Naive thymus-derived CD8-positive, alpha-beta T cell (primary cell): ENCODE measurements at regions not wholly inside any gene's neighbourhood (a gene's known extent, or its start where the extent isn't known, plus 50 kb on each side); places are given as distances from the start of the nearest gene placed in this dataset.
"Not testable (repeated sequence)": the region's sequence is repeated elsewhere in the genome, so short reads cannot be mapped to it uniquely, and the experiment has no call there.

Experiments used
- ATAC-seq, 2 donors: fragments of 150-1000 bp; cut with Tn5 transposase in 1 of 2; sonication (Bioruptor Pico), chemical (Tn5 transposase) in 1 of 2; 1 replicate in 1 of 2; 2 replicates in 1 of 2; pipeline ENCODE4 v1.10.0; 2021; ENCODE audit warnings: mild to moderate bottlenecking in 2 of 2, moderate library complexity in 2 of 2
- POLR2A ChIA-PET: fragments of 350-600 bp; sonication (Branson Sonifier 250); formaldehyde crosslinking; loops from one replicate; lab custom pipeline; 2021; ENCODE audit warnings: antibody characterized with exemption; lab: Charles Lee
- DNase-seq, 10 donors: peaks; one replicate each; pipeline versions ENCODE4 v3.0.0 to v3.0.0-alpha.2; 2020 to 2022
- H3K27ac Mint-ChIP-seq, 10 donors: one replicate each; pipeline ENCODE4 v1.8.0; 2020 to 2022; ENCODE audit warnings: mild to moderate bottlenecking in 10 of 10, mixed read lengths in 10 of 10, moderate library complexity in 4 of 10, inconsistent platforms in 1 of 10
- H3K27me3 Mint-ChIP-seq, 5 donors: one replicate each; pipeline ENCODE4 v1.8.0; 2021 to 2022; ENCODE audit warnings: mixed read lengths in 5 of 5
- H3K36me3 Mint-ChIP-seq, 3 donors: one replicate each; pipeline ENCODE4 v1.8.0; 2020 to 2022; ENCODE audit warnings: mixed read lengths in 3 of 3, mild to moderate bottlenecking in 2 of 3, inconsistent platforms in 1 of 3
- H3K4me1 Mint-ChIP-seq, 4 donors: one replicate each; pipeline ENCODE4 v1.8.0; 2021 to 2022; ENCODE audit warnings: mixed read lengths in 4 of 4
- H3K4me3 Mint-ChIP-seq, 10 donors: one replicate each; pipeline ENCODE4 v1.8.0; 2020 to 2022; ENCODE audit warnings: mild to moderate bottlenecking in 10 of 10, mixed read lengths in 10 of 10, moderate library complexity in 6 of 10, inconsistent platforms in 1 of 10
- H3K9me3 Mint-ChIP-seq, 9 donors: one replicate each; pipeline ENCODE4 v1.8.0; 2020 to 2022; ENCODE audit warnings: mixed read lengths in 9 of 9, mild to moderate bottlenecking in 3 of 9, inconsistent platforms in 1 of 9, moderate library complexity in 1 of 9

DNA sequence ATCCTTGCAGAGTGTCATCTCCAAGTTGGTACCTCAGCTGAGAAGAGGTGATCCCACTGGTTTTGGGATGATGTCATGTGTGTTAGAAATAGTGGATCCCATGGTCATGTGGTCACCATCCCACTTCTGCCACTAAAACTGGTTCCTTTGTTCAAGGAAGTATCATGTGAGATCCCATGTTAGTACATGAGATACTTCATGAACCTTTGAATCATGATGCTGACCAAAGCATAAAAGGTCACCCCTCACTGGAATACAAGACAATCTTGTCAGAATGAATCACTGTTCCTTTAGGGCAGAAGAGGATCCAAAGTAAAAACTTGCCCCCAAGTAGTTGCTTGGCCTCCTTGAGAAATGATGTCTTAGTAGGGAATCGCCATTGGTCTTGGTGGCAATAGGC is 150.9 kb upstream of the MOCS2 start:
- Mint-ChIP-seq H3K27ac (no peak overlapping the region), H3K9me3 (no peaks in the 10 kb centered on the region), H3K27me3 (peaks cover under 1 to 29% (median 2%) of the 10 kb centered on the region in 5 donors), H3K4me3 (no peak overlapping the region), H3K4me1 (no peaks in the 10 kb centered on the region), H3K36me3 (no peaks in the 10 kb centered on the region)
- ATAC-seq (no peak), DNase-seq (no peak)
- POLR2A ChIA-PET: no interaction called here

DNA sequence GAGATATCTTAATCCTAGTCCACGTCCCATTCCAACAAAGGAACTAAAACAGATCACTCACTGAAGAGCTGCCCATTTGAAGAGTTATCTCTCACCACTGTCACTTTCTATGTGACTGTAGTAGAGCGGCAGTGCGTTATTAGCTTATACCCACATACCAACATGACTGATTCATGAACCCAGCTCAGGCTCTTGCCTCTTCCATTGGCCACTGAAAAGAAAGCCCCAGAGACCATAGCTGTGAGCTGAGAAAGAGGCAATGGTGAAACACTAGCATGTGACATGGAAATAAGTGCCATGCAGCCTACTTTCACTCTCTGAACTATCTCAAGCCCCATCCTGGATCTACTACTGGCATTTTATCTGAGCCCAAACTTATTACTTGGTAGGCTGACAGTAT is 151.7 kb upstream of the MOCS2 start:
- Mint-ChIP-seq H3K36me3 (no peaks in the 10 kb centered on the region), H3K9me3 (no peaks in the 10 kb centered on the region), H3K4me1 (no peaks in the 10 kb centered on the region), H3K4me3 (no peak overlapping the region), H3K27me3 (peaks cover 2 to 30% (median 4%) of the 10 kb centered on the region in 5 donors), H3K27ac (no peak overlapping the region)
- DNase-seq (no peak), ATAC-seq (no peak)
- POLR2A ChIA-PET: no interaction called here

DNA sequence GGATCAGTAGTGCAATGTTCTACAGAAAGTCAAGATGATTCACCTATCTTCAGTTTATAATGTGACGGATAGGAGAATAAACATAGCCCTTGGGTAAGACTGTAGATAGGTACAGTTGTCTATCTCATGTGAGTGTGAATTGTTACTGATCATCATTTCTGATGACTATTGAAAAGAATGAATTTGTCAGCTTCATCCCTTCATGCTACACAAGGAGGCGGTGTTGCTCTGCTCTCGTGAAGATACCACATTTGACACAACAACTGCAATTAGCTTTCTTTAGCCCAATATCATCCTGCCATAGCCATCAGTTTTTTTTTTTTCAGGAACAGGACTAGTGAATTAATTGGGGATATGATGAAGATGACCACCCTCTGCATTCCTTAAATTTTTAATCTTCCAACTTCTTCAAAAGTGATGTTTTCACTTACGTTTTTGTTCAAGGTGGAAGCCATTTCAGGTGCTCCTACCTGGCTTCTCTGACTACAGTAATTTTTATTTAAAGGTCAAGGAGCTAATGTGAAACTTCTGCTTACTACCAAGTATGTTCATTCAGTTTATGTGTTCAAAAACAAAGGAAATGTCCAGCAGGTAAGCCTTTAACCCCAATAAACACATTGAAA is 152.9 kb upstream of the MOCS2 start:
- Mint-ChIP-seq H3K4me3 (no peak overlapping the region), H3K27ac (no peak overlapping the region), H3K27me3 (peaks cover 2 to 27% (median 6%) of the 10 kb centered on the region in 5 donors), H3K4me1 (no peaks in the 10 kb centered on the region), H3K9me3 (no peaks in the 10 kb centered on the region), H3K36me3 (no peaks in the 10 kb centered on the region)
- no peak for ATAC-seq
- no peak for DNase-seq
- POLR2A ChIA-PET: no interaction called here

DNA sequence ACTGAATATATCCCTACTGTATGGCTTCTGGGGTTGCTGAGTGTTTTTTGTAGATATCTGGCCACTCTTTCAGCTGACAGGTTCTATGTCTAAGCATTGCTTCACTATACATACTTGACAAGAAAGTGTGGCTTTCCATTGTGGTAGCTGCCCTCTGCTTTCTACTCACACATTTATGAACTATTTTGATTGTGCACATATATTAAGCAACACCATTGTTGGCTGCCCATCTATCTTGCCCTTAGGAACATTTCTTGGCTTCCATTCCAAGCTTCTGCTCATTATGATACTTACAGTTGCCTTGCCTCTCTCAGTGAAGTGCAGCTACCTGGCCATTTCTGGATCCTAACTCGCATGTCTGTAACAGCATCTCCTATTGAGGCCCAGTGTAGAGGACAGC is 153.6 kb upstream of the MOCS2 start:
- DNase-seq: no peak

DNA sequence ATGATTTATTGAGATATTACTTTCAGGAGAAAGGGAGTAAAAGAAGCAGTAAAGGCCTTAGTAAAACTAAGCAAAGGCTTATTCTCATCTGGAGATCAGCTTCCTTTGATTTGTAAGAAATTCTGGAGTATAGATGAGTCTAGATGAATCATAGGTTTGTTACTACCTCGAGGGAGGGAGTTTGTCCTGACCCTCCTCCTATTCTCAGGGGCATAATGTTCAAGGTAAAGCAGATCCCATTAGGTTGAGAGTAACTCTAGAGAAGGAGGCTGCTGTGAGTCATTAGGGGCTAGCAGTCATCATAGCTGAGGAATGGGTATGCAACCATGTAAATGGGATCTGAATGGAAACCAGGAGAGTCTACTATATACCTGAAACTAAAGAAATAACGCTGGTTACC is 155.5 kb upstream of the MOCS2 start:
- Mint-ChIP-seq H3K4me1 (no peaks in the 10 kb centered on the region), H3K27ac (no peak overlapping the region), H3K4me3 (no peak overlapping the region), H3K36me3 (no peaks in the 10 kb centered on the region), H3K27me3 (peaks cover 2 to 28% (median 11%) of the 10 kb centered on the region in 5 donors), H3K9me3 (peaks cover 0 to 5% (median 0%) of the 10 kb centered on the region in 9 donors)
- ATAC-seq: no peak
- DNase-seq: no peak
- POLR2A ChIA-PET: no interaction called here

More for the DNA sequence above, 153.6 kb upstream of the MOCS2 start:
- POLR2A ChIA-PET: no interaction called here
- H3K9me3 Mint-ChIP-seq: no peaks in the 10 kb centered on the region
- H3K27ac Mint-ChIP-seq: no peak overlapping the region
- ATAC-seq: no peak
- H3K36me3 Mint-ChIP-seq: no peaks in the 10 kb centered on the region
- no peaks in the 10 kb centered on the region for H3K4me1 Mint-ChIP-seq
- no peak overlapping the region for H3K4me3 Mint-ChIP-seq
- peaks cover 2 to 27% (median 11%) of the 10 kb centered on the region in 5 donors for H3K27me3 Mint-ChIP-seq

DNA sequence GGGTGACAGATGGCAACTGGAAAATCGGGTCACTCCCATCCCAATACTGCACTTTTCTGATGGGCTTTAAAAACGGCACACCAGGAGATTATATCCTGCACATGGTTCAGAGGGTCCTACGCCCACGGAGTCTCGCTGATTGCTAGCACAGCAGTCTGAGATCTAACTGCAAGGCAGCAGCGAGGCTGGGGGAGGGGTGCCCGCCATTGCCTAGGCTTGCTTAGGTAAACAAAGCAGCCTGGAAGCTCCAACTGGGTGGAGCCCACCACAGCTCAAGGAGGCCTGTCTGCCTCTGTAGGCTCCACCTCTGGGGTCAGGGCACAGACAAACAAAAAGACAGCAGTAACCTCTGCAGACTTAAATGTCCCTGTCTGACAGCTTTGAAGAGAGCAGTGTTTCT is 158.7 kb upstream of the MOCS2 start:
- H3K4me1 Mint-ChIP-seq, H3K4me3 Mint-ChIP-seq, POLR2A ChIA-PET, DNase-seq, H3K9me3 Mint-ChIP-seq, H3K36me3 Mint-ChIP-seq, ATAC-seq, H3K27ac Mint-ChIP-seq: not testable (repeated sequence)
- peaks cover 2 to 30% (median 11%) of the 10 kb centered on the region in 5 donors for H3K27me3 Mint-ChIP-seq

DNA sequence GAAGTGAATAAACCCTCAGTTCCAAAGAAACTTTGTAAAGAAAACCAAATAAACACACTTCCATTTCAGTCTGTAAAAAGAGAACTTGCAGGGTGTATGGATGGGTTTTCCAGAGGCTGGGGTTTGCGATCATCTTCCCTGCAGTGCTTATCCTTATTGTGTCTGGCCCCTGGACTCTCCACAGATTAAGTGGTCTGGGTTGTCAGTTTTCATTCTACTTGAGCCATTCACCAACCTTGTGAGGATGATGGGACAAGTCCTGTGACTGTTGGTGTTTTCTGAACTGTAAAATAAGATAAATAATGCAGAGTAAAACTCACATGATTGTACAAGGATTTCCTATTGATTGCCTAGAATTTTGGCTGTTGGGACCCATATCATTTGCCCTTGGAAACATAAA is 166.1 kb upstream of the MOCS2 start:
- DNase-seq (no peak), ATAC-seq (no peak)
- POLR2A ChIA-PET: no interaction called here
- Mint-ChIP-seq H3K36me3 (no peaks in the 10 kb centered on the region), H3K27me3 (peaks cover 0 to 4% (median 0%) of the 10 kb centered on the region in 5 donors), H3K27ac (no peak overlapping the region), H3K9me3 (peaks cover 0 to 10% (median 2%) of the 10 kb centered on the region in 9 donors), H3K4me3 (no peak overlapping the region), H3K4me1 (no peaks in the 10 kb centered on the region)

DNA sequence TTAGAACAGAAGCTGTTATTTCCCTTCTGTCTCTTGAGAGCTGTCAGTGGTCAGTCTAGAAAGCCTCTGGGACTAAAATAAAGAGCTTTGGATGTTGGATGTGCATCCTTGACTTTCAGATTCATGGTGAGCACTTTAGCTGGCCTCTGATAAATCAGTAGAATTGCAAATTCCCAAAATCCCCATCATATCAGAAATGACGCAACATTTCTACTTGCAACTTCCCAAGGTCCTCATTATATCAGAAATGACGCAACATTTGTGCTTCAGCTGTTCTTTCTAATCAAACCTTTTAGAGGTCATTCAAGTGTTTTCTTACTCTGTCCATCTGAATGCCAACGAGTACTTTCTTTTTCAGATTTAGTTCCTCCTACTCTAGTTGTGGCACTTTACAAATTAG is 167.3 kb upstream of the MOCS2 start:
- Mint-ChIP-seq H3K36me3 (no peaks in the 10 kb centered on the region), H3K9me3 (peaks cover 0 to 12% (median 4%) of the 10 kb centered on the region in 9 donors), H3K27ac (no peak overlapping the region), H3K4me3 (no peak overlapping the region), H3K27me3 (no peaks in the 10 kb centered on the region), H3K4me1 (no peaks in the 10 kb centered on the region)
- ATAC-seq: no peak
- POLR2A ChIA-PET: no interaction called here
- no peak for DNase-seq

DNA sequence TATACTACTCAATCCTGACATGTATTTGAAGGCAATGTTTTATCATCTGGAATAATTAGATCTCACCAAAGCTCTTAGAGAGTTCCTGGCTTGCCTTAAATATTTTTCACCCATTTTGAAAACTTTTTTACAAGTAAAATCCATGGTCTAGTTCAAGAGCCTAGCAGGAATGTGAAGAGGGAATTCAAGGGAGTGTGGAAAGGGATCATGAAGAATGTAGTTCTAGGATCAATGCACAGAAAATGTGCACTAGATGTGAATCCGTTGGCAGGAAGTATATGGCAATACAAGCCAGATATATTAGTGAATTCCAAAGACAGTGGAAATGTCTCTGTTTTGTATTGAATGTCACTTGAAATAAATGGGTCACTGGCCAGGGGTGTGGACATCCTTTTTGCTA is 167.9 kb upstream of the MOCS2 start:
- peaks cover 0 to 13% (median 5%) of the 10 kb centered on the region in 9 donors for H3K9me3 Mint-ChIP-seq
- ATAC-seq (no peak), DNase-seq (no peak)
- H3K27ac Mint-ChIP-seq: no peak overlapping the region
- no peaks in the 10 kb centered on the region for H3K27me3 Mint-ChIP-seq
- POLR2A ChIA-PET: no interaction called here
- no peak overlapping the region for H3K4me3 Mint-ChIP-seq
- H3K36me3 Mint-ChIP-seq: no peaks in the 10 kb centered on the region
- H3K4me1 Mint-ChIP-seq: no peaks in the 10 kb centered on the region

DNA sequence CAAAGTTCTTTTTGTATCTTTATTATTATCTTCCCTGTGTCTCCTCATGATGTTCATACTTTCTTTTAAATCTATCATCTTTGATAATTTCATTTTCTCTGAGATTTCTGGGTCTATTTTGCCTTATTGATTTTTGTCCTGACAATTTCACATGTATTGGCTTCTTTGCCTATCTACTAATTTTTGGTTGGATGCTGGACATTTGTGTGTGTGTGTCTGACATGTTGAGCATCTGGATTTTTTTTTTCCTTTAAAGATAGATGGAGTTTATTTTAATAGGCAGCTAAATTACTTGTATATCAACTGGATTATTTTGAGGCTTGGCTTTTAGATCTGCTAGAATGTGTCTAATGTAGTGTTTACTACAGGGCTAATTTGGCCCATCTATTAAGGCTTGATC is 178.0 kb upstream of the MOCS2 start:
- Mint-ChIP-seq H3K36me3 (peaks cover 0 to 18% (median 3%) of the 10 kb centered on the region in 3 donors), H3K4me1 (no peaks in the 10 kb centered on the region), H3K27me3 (peaks cover 4 to 17% (median 11%) of the 10 kb centered on the region in 5 donors), H3K4me3 (no peak overlapping the region), H3K9me3 (peaks cover 6 to 44% (median 25%) of the 10 kb centered on the region in 9 donors), H3K27ac (no peak overlapping the region)
- DNase-seq (no peak), ATAC-seq (no peak)
- POLR2A ChIA-PET: no interaction called here

DNA sequence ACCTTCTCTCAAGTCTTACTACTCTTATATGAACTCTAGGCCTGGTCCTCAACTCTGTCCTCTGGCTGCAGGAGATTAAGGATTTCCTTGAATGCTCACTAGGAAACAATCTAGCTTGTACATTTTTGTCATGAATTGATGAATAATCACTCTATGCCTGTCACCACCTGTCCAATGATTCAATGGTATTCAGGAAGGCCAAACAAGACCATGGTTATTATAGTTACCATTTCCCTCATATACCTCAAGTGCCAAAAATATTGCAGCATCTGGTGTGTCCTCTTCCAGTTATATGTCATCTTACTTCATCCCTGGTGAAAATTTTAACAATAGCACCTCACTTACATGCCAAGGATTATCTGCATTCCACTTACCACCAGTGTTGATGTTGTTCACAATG is 179.0 kb upstream of the MOCS2 start:
- Mint-ChIP-seq H3K4me3 (no peak overlapping the region), H3K4me1 (no peaks in the 10 kb centered on the region), H3K27me3 (peaks cover 4 to 17% (median 11%) of the 10 kb centered on the region in 5 donors), H3K36me3 (peaks cover 0 to 18% (median 3%) of the 10 kb centered on the region in 3 donors), H3K27ac (peak overlapping the region in 1 of 10 donors; percentile 53), H3K9me3 (peaks cover 3 to 41% (median 23%) of the 10 kb centered on the region in 9 donors)
- no peak for ATAC-seq
- DNase-seq: no peak
- POLR2A ChIA-PET: no interaction called here

DNA sequence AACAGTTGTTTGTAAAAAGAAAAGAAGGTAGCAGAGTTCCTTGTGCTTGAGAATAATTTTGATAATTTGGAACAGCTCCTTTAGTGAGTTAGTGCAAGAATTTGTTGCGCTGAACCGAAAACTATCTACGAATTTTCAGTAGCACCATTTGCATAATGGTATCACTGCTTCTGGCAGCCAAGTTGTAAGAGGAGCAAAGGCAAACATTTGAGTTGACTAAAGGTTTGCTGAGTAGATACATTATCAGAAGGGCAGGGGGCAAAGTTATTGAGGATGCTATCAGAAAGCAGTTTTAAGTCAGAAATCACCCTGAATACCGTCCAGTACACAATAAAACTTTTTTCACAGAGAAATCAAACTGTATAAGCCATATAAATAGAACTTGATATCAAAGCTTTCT is 181.5 kb upstream of the MOCS2 start:
- POLR2A ChIA-PET: no interaction called here
- Mint-ChIP-seq H3K27ac (no peak overlapping the region), H3K9me3 (peaks cover 0 to 27% (median 16%) of the 10 kb centered on the region in 9 donors), H3K36me3 (peaks cover 0 to 18% (median 3%) of the 10 kb centered on the region in 3 donors), H3K4me1 (peaks cover 0 to 2% (median 0%) of the 10 kb centered on the region in 4 donors), H3K27me3 (peaks cover 4 to 20% (median 17%) of the 10 kb centered on the region in 5 donors), H3K4me3 (no peak overlapping the region)
- DNase-seq: no peak
- ATAC-seq: no peak

DNA sequence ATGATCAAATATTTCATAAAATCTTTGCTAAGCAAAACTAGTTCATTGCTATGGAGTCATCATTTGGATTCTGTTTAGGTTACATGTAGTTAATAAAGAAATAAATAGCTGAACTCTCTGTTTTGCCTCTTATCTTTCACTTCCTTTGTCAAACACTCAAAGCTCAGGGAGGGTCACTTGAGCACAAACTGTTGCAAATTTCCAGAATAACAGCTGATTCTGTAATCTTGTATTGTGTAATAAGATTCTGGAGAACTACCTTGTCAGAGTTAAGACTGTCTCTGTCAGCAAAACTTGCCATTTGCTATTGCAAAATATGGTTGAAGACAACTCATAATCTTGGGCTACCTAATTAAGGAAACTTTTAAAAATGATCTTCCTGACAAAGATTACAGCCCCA is 182.0 kb upstream of the MOCS2 start:
- ATAC-seq (no peak), DNase-seq (no peak)
- Mint-ChIP-seq H3K4me3 (no peak overlapping the region), H3K9me3 (peaks cover 0 to 26% (median 16%) of the 10 kb centered on the region in 9 donors), H3K27ac (no peak overlapping the region), H3K27me3 (peaks cover 4 to 20% (median 17%) of the 10 kb centered on the region in 5 donors), H3K36me3 (peaks cover 0 to 17% (median 3%) of the 10 kb centered on the region in 3 donors), H3K4me1 (peaks cover 0 to 2% (median 0%) of the 10 kb centered on the region in 4 donors)
- POLR2A ChIA-PET: no interaction called here

DNA sequence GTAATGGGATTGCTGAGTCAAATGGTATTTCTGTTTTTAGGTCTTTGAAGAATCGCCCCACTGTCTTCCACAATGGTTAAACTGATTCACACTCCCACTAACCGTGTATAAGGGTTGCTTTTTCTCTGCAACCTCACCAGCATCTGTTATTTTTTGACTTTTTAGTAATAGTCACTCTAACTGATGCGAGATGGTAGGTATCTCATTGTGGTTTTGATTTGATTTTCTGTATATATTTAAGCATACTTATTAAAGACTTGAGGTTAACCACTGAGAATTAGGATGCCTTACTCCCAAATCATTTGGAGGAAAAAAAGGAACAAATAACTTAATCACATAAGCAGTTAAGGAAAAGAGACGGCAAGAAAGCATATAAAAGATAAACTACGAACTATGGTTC is 181.6 kb upstream of the FST start:
- no peak overlapping the region for H3K4me3 Mint-ChIP-seq
- no peak for ATAC-seq
- H3K36me3 Mint-ChIP-seq: no peaks in the 10 kb centered on the region
- POLR2A ChIA-PET: no interaction called here
- peaks cover 0 to 2% (median 0%) of the 10 kb centered on the region in 4 donors for H3K4me1 Mint-ChIP-seq
- no peak overlapping the region for H3K27ac Mint-ChIP-seq
- peaks cover 0 to 2% (median 0%) of the 10 kb centered on the region in 9 donors for H3K9me3 Mint-ChIP-seq
- no peak for DNase-seq
- H3K27me3 Mint-ChIP-seq: peaks cover 0 to 28% (median 4%) of the 10 kb centered on the region in 5 donors
